Panc1 (cell line): ENCODE measurements at regions not wholly inside any gene's neighbourhood (a gene's known extent, or its start where the extent isn't known, plus 50 kb on each side); places are given as distances from the start of the nearest gene placed in this dataset.

ENCODE experiments used
- CTCF ChIP-seq: fragments of 450-650 bp; IDR thresholded peaks from 2 replicates; pipeline ENCODE4 v1.5.1; 2017; ENCODE audit warnings: mild to moderate bottlenecking
- POLR2AphosphoS5 ChIP-seq: IDR thresholded peaks from 2 replicates; pipeline ENCODE4 v1.6.1; 2012; ENCODE audit warnings: mild to moderate bottlenecking, low read depth, low read length, moderate library complexity

GRCh38 chr4:187893418-187893817 lies 102.2 kb upstream of the ZFP42 start:
- no peak for TF ChIP-seq POLR2AphosphoS5
- TF ChIP-seq CTCF = no peak
